Panc1 (cell line): ENCODE measurements at regions not wholly inside any gene's neighbourhood (a gene's known extent, or its start where the extent isn't known, plus 50 kb on each side); places are given as distances from the start of the nearest gene placed in this dataset.

Experiments used
- ATAC-seq: fragments of 200-7000 bp; cut with Tn5 transposase; 2 replicates; pipeline ENCODE4 v1.9.1; 2020; ENCODE audit warnings: mild to moderate bottlenecking, moderate library complexity
- BruUV-seq: library from RNA; stranded (reverse); fragments of 400-500 nt; replicated peaks from 2 replicates; lab custom pipeline; 2021; lab: Mats Ljungman, UMichigan
- CTCF ChIA-PET: fragments of 300-600 bp; sonication (Branson Sonifier 250); formaldehyde crosslinking; loops from one replicate; lab custom pipeline; 2022; ENCODE audit warnings: antibody characterized with exemption; lab: Charles Lee
- POLR2A ChIA-PET: fragments of 300-600 bp; sonication (Branson Sonifier 250); formaldehyde crosslinking; loops from one replicate; lab custom pipeline; 2022; ENCODE audit warnings: antibody characterized with exemption; lab: Charles Lee
- DNase-seq: peaks from one replicate; pipeline ENCODE4 v3.0.0-alpha.2; 2010; ENCODE audit warnings: low read depth, low spot score
- H3K27ac ChIP-seq: 2 replicates; pipeline ENCODE4 v1.5.1; 2011; ENCODE audit warnings: mild to moderate bottlenecking, low read length, inconsistent platforms
- H3K27me3 ChIP-seq: fragments of 200-500 bp; sonication (Bioruptor generic); 2 replicates; pipeline ENCODE4 v1.6.0; 2014; ENCODE audit warnings: low read length, inconsistent platforms; ENCODE audit not compliant: control insufficient read depth, insufficient read depth
- H3K36me3 ChIP-seq: fragments of 200-500 bp; sonication (Bioruptor generic); 2 replicates; pipeline ENCODE4 v1.5.1; 2014; ENCODE audit warnings: inconsistent platforms, mild to moderate bottlenecking, low read length, moderate library complexity; ENCODE audit not compliant: control insufficient read depth, insufficient read depth
- H3K4me1 ChIP-seq: 2 replicates; pipeline ENCODE4 v1.5.1; 2011; ENCODE audit warnings: inconsistent platforms, mild to moderate bottlenecking, low read length, moderate library complexity; ENCODE audit not compliant: control insufficient read depth, insufficient read depth
- H3K4me3 ChIP-seq, 2 experiments: 2 replicates each; pipeline ENCODE4 v1.5.1; 2011 to 2012; ENCODE audit warnings: low read depth in 2 of 2, low read length in 2 of 2, mild to moderate bottlenecking in 2 of 2, inconsistent platforms in 1 of 2, moderate library complexity in 1 of 2
- H3K9me3 ChIP-seq: fragments of 200-500 bp; sonication (Bioruptor generic); 2 replicates; pipeline ENCODE4 v1.5.1; 2014; ENCODE audit warnings: low read depth, mild to moderate bottlenecking, inconsistent platforms, low read length, moderate library complexity; ENCODE audit not compliant: control insufficient read depth, insufficient read depth
- CTCF ChIP-seq: fragments of 450-650 bp; IDR thresholded peaks from 2 replicates; pipeline ENCODE4 v1.5.1; 2017; ENCODE audit warnings: mild to moderate bottlenecking
- POLR2AphosphoS5 ChIP-seq: IDR thresholded peaks from 2 replicates; pipeline ENCODE4 v1.6.1; 2012; ENCODE audit warnings: mild to moderate bottlenecking, low read depth, low read length, moderate library complexity
- SIN3A ChIP-seq: IDR thresholded peaks from 2 replicates; pipeline ENCODE4 v1.6.1; 2012; ENCODE audit warnings: low read depth, mild to moderate bottlenecking, low read length, moderate library complexity, borderline replicate concordance; ENCODE audit not compliant: insufficient read depth
- TCF7L2 ChIP-seq: IDR thresholded peaks from 2 replicates; pipeline ENCODE4 v1.6.1; 2011; ENCODE audit warnings: mild to moderate bottlenecking, low read depth, low read length, inconsistent platforms
- in situ Hi-C: cut with HindIII; loops from 2 replicates; pipeline ENCODE4 v1.10.0; 2016; ENCODE audit warnings: low sequenced_read_pairs, low pct_unique_long_range_greater_than_20kb
- intact Hi-C: fragments of 100-400 bp; cut with micrococcal nuclease; formaldehyde crosslinking; loops from one replicate; pipeline ENCODE4 v1.10.0; 2022; ENCODE audit not compliant: unreplicated experiment
- TF ChIP-seq, protein P1 (sequence below), 2 experiments: IDR thresholded peaks; 2 replicates each; pipeline ENCODE4 v1.6.1; 2011 to 2012; ENCODE audit warnings: low read depth in 2 of 2, control low read depth in 1 of 2, low read length in 1 of 2, mild to moderate bottlenecking in 1 of 2, moderate library complexity in 1 of 2; ENCODE audit not compliant: insufficient read depth in 1 of 2

- TF ChIP-seq SIN3A (no peak), POLR2AphosphoS5 (no peak), TCF7L2 (no peak), CTCF (no peak)
- TF ChIP-seq, protein P1, sequence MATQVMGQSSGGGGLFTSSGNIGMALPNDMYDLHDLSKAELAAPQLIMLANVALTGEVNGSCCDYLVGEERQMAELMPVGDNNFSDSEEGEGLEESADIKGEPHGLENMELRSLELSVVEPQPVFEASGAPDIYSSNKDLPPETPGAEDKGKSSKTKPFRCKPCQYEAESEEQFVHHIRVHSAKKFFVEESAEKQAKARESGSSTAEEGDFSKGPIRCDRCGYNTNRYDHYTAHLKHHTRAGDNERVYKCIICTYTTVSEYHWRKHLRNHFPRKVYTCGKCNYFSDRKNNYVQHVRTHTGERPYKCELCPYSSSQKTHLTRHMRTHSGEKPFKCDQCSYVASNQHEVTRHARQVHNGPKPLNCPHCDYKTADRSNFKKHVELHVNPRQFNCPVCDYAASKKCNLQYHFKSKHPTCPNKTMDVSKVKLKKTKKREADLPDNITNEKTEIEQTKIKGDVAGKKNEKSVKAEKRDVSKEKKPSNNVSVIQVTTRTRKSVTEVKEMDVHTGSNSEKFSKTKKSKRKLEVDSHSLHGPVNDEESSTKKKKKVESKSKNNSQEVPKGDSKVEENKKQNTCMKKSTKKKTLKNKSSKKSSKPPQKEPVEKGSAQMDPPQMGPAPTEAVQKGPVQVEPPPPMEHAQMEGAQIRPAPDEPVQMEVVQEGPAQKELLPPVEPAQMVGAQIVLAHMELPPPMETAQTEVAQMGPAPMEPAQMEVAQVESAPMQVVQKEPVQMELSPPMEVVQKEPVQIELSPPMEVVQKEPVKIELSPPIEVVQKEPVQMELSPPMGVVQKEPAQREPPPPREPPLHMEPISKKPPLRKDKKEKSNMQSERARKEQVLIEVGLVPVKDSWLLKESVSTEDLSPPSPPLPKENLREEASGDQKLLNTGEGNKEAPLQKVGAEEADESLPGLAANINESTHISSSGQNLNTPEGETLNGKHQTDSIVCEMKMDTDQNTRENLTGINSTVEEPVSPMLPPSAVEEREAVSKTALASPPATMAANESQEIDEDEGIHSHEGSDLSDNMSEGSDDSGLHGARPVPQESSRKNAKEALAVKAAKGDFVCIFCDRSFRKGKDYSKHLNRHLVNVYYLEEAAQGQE (IDR thresholded peaks at IDR 0.05; ENCODE audit: insufficient read depth in 1 of 2, low read depth in 2 of 2, low read length in 1 of 2), result no peak
- ChIA-PET POLR2A (no interaction called here), CTCF (no interaction called here)
- Histone ChIP-seq H3K27ac (no peak overlapping the region), H3K36me3 (no peaks in the 10 kb centered on the region), H3K9me3 (no peaks in the 10 kb centered on the region), H3K27me3 (no peaks in the 10 kb centered on the region), H3K4me1 (no peaks in the 10 kb centered on the region), H3K4me3 (no peak overlapping the region)
- ATAC-seq (no peak), DNase-seq (no peak)
- BruUV-seq, result no TSS peak
- intact Hi-C loops (no loop called here), in situ Hi-C loops (no loop called here)
Measured at GRCh38 chr15:95121191-95121590, 889.8 kb downstream of the MCTP2 start.

- TF ChIP-seq, protein P1 (IDR thresholded peaks at IDR 0.05; ENCODE audit: insufficient read depth in 1 of 2, low read depth in 2 of 2, low read length in 1 of 2), result no peak
- no peak for TF ChIP-seq CTCF
- no peak for DNase-seq
- Histone ChIP-seq H3K27ac (no peak overlapping the region), H3K9me3 (no peaks in the 10 kb centered on the region), H3K4me3 (no peak overlapping the region), H3K27me3 (no peaks in the 10 kb centered on the region), H3K36me3 (no peaks in the 10 kb centered on the region), H3K4me1 (no peaks in the 10 kb centered on the region)
- intact Hi-C loops (no loop called here), in situ Hi-C loops (no loop called here)
- BruUV-seq, result no TSS peak
- no peak for ATAC-seq
- CTCF ChIA-PET, result no interaction called here
- POLR2A ChIA-PET, result no interaction called here
Measured at GRCh38 chr15:95125803-95126202, 894.4 kb downstream of the MCTP2 start.
